GM23338 (cell line): ENCODE measurements at regions not wholly inside any gene's neighbourhood (a gene's known extent, or its start where the extent isn't known, plus 50 kb on each side); places are given as distances from the start of the nearest gene placed in this dataset.

Source experiments
- ATAC-seq: fragments of 200-7000 bp; cut with Tn5 transposase; 3 replicates; pipeline ENCODE4 v1.9.1; 2020
- DNase-seq: peaks from one replicate; pipeline ENCODE4 v3.0.0-alpha.2; 2015; ENCODE audit warnings: low spot score
- H2AFZ ChIP-seq: fragments of 200-600 bp; sonication (generic); 2 replicates; pipeline ENCODE4 v1.8.0; 2016; ENCODE audit warnings: antibody characterized with exemption, mild to moderate bottlenecking, moderate library complexity
- H3F3A ChIP-seq: fragments of 200-600 bp; sonication (generic); replicated peaks from 2 replicates; pipeline ENCODE4 v1.8.0; 2017; ENCODE audit warnings: antibody characterized with exemption, mixed run types, low read depth
- H3K27ac ChIP-seq: fragments of 200-600 bp; sonication (generic); 2 replicates; pipeline ENCODE4 v1.6.1; 2016; ENCODE audit warnings: low read depth
- H3K27me3 ChIP-seq: fragments of 200-600 bp; sonication (generic); 2 replicates; pipeline ENCODE4 v1.8.0; 2016; ENCODE audit warnings: mild to moderate bottlenecking, mixed run types, moderate library complexity; ENCODE audit not compliant: insufficient read depth
- H3K36me3 ChIP-seq: fragments of 200-600 bp; sonication (generic); 2 replicates; pipeline ENCODE4 v1.8.0; 2016; ENCODE audit warnings: mild to moderate bottlenecking; ENCODE audit not compliant: insufficient read depth
- H3K4me1 ChIP-seq: fragments of 200-600 bp; sonication (generic); 2 replicates; pipeline ENCODE4 v1.8.0; 2016; ENCODE audit warnings: mild to moderate bottlenecking, moderate library complexity; ENCODE audit not compliant: insufficient read depth
- H3K4me2 ChIP-seq: fragments of 200-600 bp; sonication (generic); 2 replicates; pipeline ENCODE4 v1.7.1; 2017; ENCODE audit warnings: mixed run types
- H3K4me3 ChIP-seq: fragments of 200-600 bp; sonication (generic); 2 replicates; pipeline ENCODE4 v1.6.1; 2016; ENCODE audit warnings: mixed run types
- H3K79me2 ChIP-seq: fragments of 200-600 bp; sonication (generic); replicated peaks from 2 replicates; pipeline ENCODE4 v1.8.0; 2017; ENCODE audit warnings: mild to moderate bottlenecking; ENCODE audit not compliant: insufficient read depth
- H3K9me2 ChIP-seq: fragments of 200-600 bp; sonication (generic); 2 replicates; pipeline ENCODE4 v1.8.0; 2017; ENCODE audit not compliant: insufficient read depth
- H4K20me1 ChIP-seq: fragments of 200-600 bp; sonication (generic); replicated peaks from 2 replicates; pipeline ENCODE4 v1.8.0; 2017; ENCODE audit warnings: mild to moderate bottlenecking; ENCODE audit not compliant: insufficient read depth
- H3K27ac Mint-ChIP-seq: 2 replicates; pipeline ENCODE4 v1.8.0; 2020; ENCODE audit warnings: inconsistent platforms, mild to moderate bottlenecking, moderate library complexity, mixed read lengths
- H3K27me3 Mint-ChIP-seq: 3 replicates; pipeline ENCODE4 v1.8.0; 2022; ENCODE audit warnings: low read depth, mild to moderate bottlenecking, moderate library complexity, mixed read lengths, inconsistent platforms; ENCODE audit not compliant: insufficient read depth, poor library complexity
- H3K36me3 Mint-ChIP-seq: 3 replicates; pipeline ENCODE4 v1.8.0; 2021; ENCODE audit warnings: low read depth, mild to moderate bottlenecking, inconsistent platforms, moderate library complexity, mixed read lengths
- H3K4me1 Mint-ChIP-seq: 3 replicates; pipeline ENCODE4 v1.8.0; 2020; ENCODE audit warnings: mild to moderate bottlenecking, inconsistent platforms, mixed read lengths
- H3K4me3 Mint-ChIP-seq: 3 replicates; pipeline ENCODE4 v1.8.0; 2021; ENCODE audit warnings: moderate library complexity, mild to moderate bottlenecking, inconsistent platforms, mixed read lengths
- H3K9me3 Mint-ChIP-seq: 3 replicates; pipeline ENCODE4 v1.8.0; 2020; ENCODE audit warnings: moderate library complexity, mild to moderate bottlenecking, inconsistent platforms, mixed read lengths
- CREB1 ChIP-seq: fragments of 250-450 bp; sonication (Bioruptor Pico); IDR thresholded peaks from 2 replicates; pipeline ENCODE4 v1.5.0; 2020; ENCODE audit warnings: low read depth, mild to moderate bottlenecking, moderate library complexity
- CTCF ChIP-seq, 2 experiments: fragments of 200-600 bp in 1 of 2; sonication (generic) in 1 of 2; conservative IDR thresholded peaks; 2 replicates each; pipeline versions ENCODE4 v1.5.1 to v1.6.1; 2016 to 2017; ENCODE audit warnings: antibody characterized with exemption in 2 of 2, low read depth in 2 of 2, mild to moderate bottlenecking in 2 of 2, moderate library complexity in 1 of 2
- ETS1 ChIP-seq: IDR thresholded peaks from 2 replicates; pipeline ENCODE4 v1.6.1; 2016; ENCODE audit warnings: antibody characterized with exemption
- EZH2 ChIP-seq: fragments of 200-600 bp; sonication (generic); IDR thresholded peaks from one replicate; pipeline ENCODE4 v1.8.0; 2017; ENCODE audit warnings: antibody characterized with exemption, mild to moderate bottlenecking, low read depth; ENCODE audit not compliant: unreplicated experiment
- EZH2phosphoT487 ChIP-seq: fragments of 200-600 bp; sonication (generic); IDR thresholded peaks from one replicate; pipeline ENCODE4 v1.8.1; 2018; ENCODE audit warnings: antibody characterized with exemption; ENCODE audit not compliant: unreplicated experiment
- JUNB ChIP-seq: IDR thresholded peaks from one replicate; pipeline ENCODE4 v1.6.1; 2016; ENCODE audit warnings: antibody characterized with exemption; ENCODE audit not compliant: unreplicated experiment
- NANOG ChIP-seq: IDR thresholded peaks from 2 replicates; pipeline ENCODE4 v1.6.1; 2016; ENCODE audit warnings: antibody characterized with exemption, borderline replicate concordance
- POLR2AphosphoS5 ChIP-seq: IDR thresholded peaks from 2 replicates; pipeline ENCODE4 v1.6.1; 2016; ENCODE audit warnings: antibody characterized with exemption, low read depth
- REST ChIP-seq: IDR thresholded peaks from one replicate; pipeline ENCODE4 v1.6.1; 2018; ENCODE audit warnings: antibody characterized with exemption; ENCODE audit not compliant: unreplicated experiment
- STAT1 ChIP-seq: IDR thresholded peaks from one replicate; pipeline ENCODE4 v1.6.1; 2016; ENCODE audit warnings: antibody characterized with exemption; ENCODE audit not compliant: unreplicated experiment
- ZNF114 ChIP-seq: fragments of 250-450 bp; sonication (Bioruptor Pico); IDR thresholded peaks from 2 replicates; pipeline ENCODE4 v1.5.0; 2020; ENCODE audit warnings: mild to moderate bottlenecking, moderate library complexity
- ZNF331 ChIP-seq: fragments of 250-450 bp; sonication (Bioruptor Pico); IDR thresholded peaks from 2 replicates; pipeline ENCODE4 v1.5.0; 2020; ENCODE audit warnings: low read depth, mild to moderate bottlenecking, moderate library complexity
- ZNF462 ChIP-seq: fragments of 250-450 bp; sonication (Bioruptor Pico); IDR thresholded peaks from 2 replicates; pipeline ENCODE4 v1.5.0; 2020; ENCODE audit warnings: mild to moderate bottlenecking, moderate library complexity

- no peaks in the 10 kb centered on the region for H3K36me3 ChIP-seq
- no peaks in the 10 kb centered on the region for H3K79me2 ChIP-seq
- H3K4me1 ChIP-seq = no peaks in the 10 kb centered on the region
- H3K4me1 Mint-ChIP-seq = no peaks in the 10 kb centered on the region
- H3K4me2 ChIP-seq = no peak overlapping the region
- H3K27me3 ChIP-seq = no peaks in the 10 kb centered on the region
- H3K36me3 Mint-ChIP-seq = peaks cover 4% of the 10 kb centered on the region; the same call in 1 of the 3 replicates
- no peaks in the 10 kb centered on the region for H3F3A ChIP-seq
- TF ChIP-seq NANOG (no peak), EZH2phosphoT487 (no peak), ZNF462 (CRISPR knock-in tag) (no peak), ZNF331 (CRISPR knock-in tag) (no peak), CTCF (conservative IDR thresholded peaks at IDR 0.05; ENCODE audit: low read depth in 2 of 2) (no peak), REST (no peak), STAT1 (no peak), CREB1 (no peak), JUNB (no peak), EZH2 (no peak), POLR2AphosphoS5 (no peak), ETS1 (no peak), ZNF114 (CRISPR knock-in tag) (no peak)
- no peaks in the 10 kb centered on the region for H4K20me1 ChIP-seq
- DNase-seq = no peak
- no peak overlapping the region for H3K27ac Mint-ChIP-seq
- peaks cover 60% of the 10 kb centered on the region for H3K9me3 Mint-ChIP-seq
- H3K9me2 ChIP-seq = no peaks in the 10 kb centered on the region
- H3K4me3 Mint-ChIP-seq = no peak overlapping the region
- H3K4me3 ChIP-seq = no peak overlapping the region
- ATAC-seq = no peak
- no peak overlapping the region for H3K27ac ChIP-seq
- H3K27me3 Mint-ChIP-seq = no peaks in the 10 kb centered on the region
- no peak overlapping the region for H2AFZ ChIP-seq
These were observed 116.2 kb upstream of the SOX11 start for GRCh38 chr2:5576015-5576414.
